NT2/D1 (cell line): ENCODE measurements at regions not wholly inside any gene's neighbourhood (a gene's known extent, or its start where the extent isn't known, plus 50 kb on each side); places are given as distances from the start of the nearest gene placed in this dataset.

Experiments
- SUZ12 ChIP-seq: IDR thresholded peaks from 2 replicates; pipeline ENCODE4 v1.6.1; 2011; ENCODE audit not compliant: insufficient read length, insufficient read depth; ENCODE audit errors: extremely low read depth
- YY1 ChIP-seq: IDR thresholded peaks from 2 replicates; pipeline ENCODE4 v1.6.1; 2011; ENCODE audit not compliant: insufficient read length, insufficient read depth
- ZNF274 ChIP-seq: IDR thresholded peaks from 2 replicates; pipeline ENCODE4 v1.6.1; 2011; ENCODE audit warnings: mild to moderate bottlenecking, low read depth, low read length

DNA sequence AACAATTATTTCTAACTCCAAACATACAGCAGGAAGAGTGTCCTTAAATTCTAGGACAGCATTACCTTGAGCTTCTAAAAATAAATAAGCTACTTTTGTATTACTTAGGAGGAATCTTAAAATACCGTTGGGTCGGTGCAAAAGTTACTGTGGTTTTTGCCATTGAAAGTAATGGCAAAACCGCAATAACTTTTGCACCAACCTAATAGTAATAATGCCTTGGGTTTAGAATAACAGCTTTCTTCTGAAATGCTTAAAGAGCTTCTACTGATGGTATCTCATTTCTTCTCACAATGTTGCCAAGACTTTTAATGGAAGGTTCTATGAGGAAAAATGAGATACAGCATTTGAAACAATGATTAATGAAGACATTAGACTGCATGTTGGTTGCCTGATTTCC, 179.9 kb downstream of the SEC16B start:
- TF ChIP-seq ZNF274 (no peak), YY1 (no peak), SUZ12 (no peak)
